Neuronal stem cell (in vitro differentiated cells): ENCODE measurements at regions not wholly inside any gene's neighbourhood (a gene's known extent, or its start where the extent isn't known, plus 50 kb on each side); places are given as distances from the start of the nearest gene placed in this dataset.

ENCODE experiments used
- DNase-seq: peaks from one replicate; pipeline ENCODE4 v3.0.0-alpha.2; 2013; ENCODE audit warnings: low spot score
- H2AFZ ChIP-seq: one replicate; pipeline ENCODE4 v1.6.1; 2013; ENCODE audit warnings: mild to moderate bottlenecking, low read length, inconsistent platforms
- H2AK5ac ChIP-seq: 2 replicates; pipeline ENCODE4 v1.6.1; 2013; ENCODE audit warnings: low read depth, mild to moderate bottlenecking, inconsistent platforms, low read length, moderate library complexity, mixed read lengths
- H2BK120ac ChIP-seq: 2 replicates; pipeline ENCODE4 v1.6.1; 2013; ENCODE audit warnings: low read depth, mild to moderate bottlenecking, inconsistent platforms, low read length, moderate library complexity, mixed read lengths
- H2BK12ac ChIP-seq: one replicate; pipeline ENCODE4 v1.6.1; 2013; ENCODE audit warnings: low read length, inconsistent platforms
- H2BK15ac ChIP-seq: 2 replicates; pipeline ENCODE4 v1.6.1; 2013; ENCODE audit warnings: mild to moderate bottlenecking, low read length, inconsistent platforms, mixed read lengths
- H2BK5ac ChIP-seq: one replicate; pipeline ENCODE4 v1.6.1; 2013; ENCODE audit warnings: inconsistent platforms, mild to moderate bottlenecking, low read length, moderate library complexity
- H3K14ac ChIP-seq: one replicate; pipeline ENCODE4 v1.6.1; 2013; ENCODE audit warnings: low read length, inconsistent platforms
- H3K18ac ChIP-seq: 2 replicates; pipeline ENCODE4 v1.6.1; 2013; ENCODE audit warnings: low read length, inconsistent platforms
- H3K23ac ChIP-seq: 2 replicates; pipeline ENCODE4 v1.6.1; 2013; ENCODE audit warnings: low read depth, mild to moderate bottlenecking, mixed read lengths, low read length, inconsistent platforms; ENCODE audit not compliant: poor library complexity
- H3K27ac ChIP-seq: replicated peaks from 3 replicates; pipeline ENCODE4 v1.5.1; 2013; ENCODE audit warnings: low read length, inconsistent platforms
- H3K27me3 ChIP-seq, 3 experiments: 2 replicates each; pipeline ENCODE4 v1.6.1; 2013; ENCODE audit warnings: low read length in 3 of 3, mild to moderate bottlenecking in 2 of 3, inconsistent platforms in 1 of 3, low read depth in 1 of 3, mixed read lengths in 1 of 3, moderate library complexity in 1 of 3; ENCODE audit not compliant: control insufficient read depth in 3 of 3, insufficient read depth in 3 of 3
- H3K36me3 ChIP-seq, 2 donors: replicated peaks in 1 of 2; 2 replicates each; pipeline ENCODE4 v1.6.1; 2013; ENCODE audit warnings: low read length in 2 of 2; ENCODE audit not compliant: control insufficient read depth in 2 of 2, insufficient read depth in 2 of 2
- H3K4ac ChIP-seq: 2 replicates; pipeline ENCODE4 v1.6.1; 2013; ENCODE audit warnings: inconsistent platforms, mild to moderate bottlenecking, low read length, moderate library complexity
- H3K4me1 ChIP-seq, 2 donors: 1 replicate in 1 of 2; 2 replicates in 1 of 2; pipeline ENCODE4 v1.6.1; 2013; ENCODE audit warnings: low read length in 2 of 2, low read depth in 1 of 2; ENCODE audit not compliant: control insufficient read depth in 2 of 2, insufficient read depth in 1 of 2
- H3K4me2 ChIP-seq: one replicate; pipeline ENCODE4 v1.6.1; 2013; ENCODE audit warnings: mild to moderate bottlenecking, low read length, inconsistent platforms; ENCODE audit not compliant: insufficient read depth, poor library complexity, severe bottlenecking
- H3K4me3 ChIP-seq, 2 donors: 2 replicates each; pipeline ENCODE4 v1.5.1; 2013; ENCODE audit warnings: low read length in 2 of 2, mild to moderate bottlenecking in 2 of 2, inconsistent platforms in 1 of 2, moderate library complexity in 1 of 2
- H3K79me1 ChIP-seq: one replicate; pipeline ENCODE4 v1.6.1; 2013; ENCODE audit warnings: low read depth, mild to moderate bottlenecking, inconsistent platforms, low read length, moderate library complexity
- H3K9ac ChIP-seq: one replicate; pipeline ENCODE4 v1.6.1; 2013; ENCODE audit warnings: mild to moderate bottlenecking, low read depth, low read length, inconsistent platforms; ENCODE audit not compliant: poor library complexity
- H3K9me3 ChIP-seq, 2 donors: replicated peaks in 1 of 2; 2 replicates each; pipeline versions ENCODE3 to v1.6.1; 2013; ENCODE audit warnings: low read length in 2 of 2, mild to moderate bottlenecking in 2 of 2, inconsistent platforms in 1 of 2, low read depth in 1 of 2, mixed read lengths in 1 of 2, moderate library complexity in 1 of 2; ENCODE audit not compliant: control insufficient read depth in 2 of 2, insufficient read depth in 1 of 2
- H4K8ac ChIP-seq: one replicate; pipeline ENCODE4 v1.6.1; 2013; ENCODE audit warnings: low read depth, mild to moderate bottlenecking, inconsistent platforms, low read length, moderate library complexity
- H4K91ac ChIP-seq: one replicate; pipeline ENCODE4 v1.6.1; 2013; ENCODE audit warnings: low read length, low read depth, mild to moderate bottlenecking, inconsistent platforms; ENCODE audit not compliant: poor library complexity
- WGBS, 2 donors: extraction: QIAGEN DNeasy Blood & Tissue Kit; methylation state at CpG; one replicate each; pipeline ENCODE4 v1.1.7; 2013; ENCODE audit warnings: missing lambda C conversion rate in 2 of 2, mixed read lengths in 1 of 2; ENCODE audit not compliant: insufficient read length in 2 of 2, insufficient replicate concordance in 1 of 2; ENCODE audit errors: extremely low coverage in 2 of 2; 5-methylcytosine and 5-hydroxymethylcytosine counted together

DNA sequence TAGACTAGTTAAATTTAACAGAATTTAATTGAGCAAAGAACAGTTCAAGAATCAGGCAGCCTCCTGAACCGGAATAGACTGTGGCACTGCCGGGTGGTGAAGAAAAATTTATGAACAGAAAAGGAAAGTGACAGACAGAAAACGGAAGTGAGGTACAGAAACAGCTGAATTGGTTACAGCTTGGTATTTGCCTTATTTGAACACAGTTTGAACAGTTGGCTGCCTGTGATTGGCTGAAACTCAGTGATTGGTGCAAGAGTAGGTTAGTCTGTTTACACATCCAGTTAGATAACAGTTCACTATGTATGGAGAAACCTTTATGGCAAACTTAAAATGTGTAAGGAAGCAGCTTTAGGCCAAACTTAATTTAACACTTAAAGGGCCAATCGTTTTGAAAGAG, 116.0 kb upstream of the CITED2 start:
- Histone ChIP-seq H3K9me3 (no peaks in the 10 kb centered on the region), H2AK5ac (no peak overlapping the region), H3K27ac (no peak overlapping the region), H2BK12ac (no peak overlapping the region), H3K23ac (no peak overlapping the region), H3K4me1 (no peaks in the 10 kb centered on the region), H3K4me3 (no peak overlapping the region), H2BK5ac (no peak overlapping the region), H3K27me3 (no peaks in the 10 kb centered on the region), H2BK120ac (no peak overlapping the region), H3K18ac (no peak overlapping the region), H2BK15ac (no peak overlapping the region), H3K79me1 (no peaks in the 10 kb centered on the region), H3K4ac (no peak overlapping the region), H3K4me2 (no peak overlapping the region), H3K9ac (no peak overlapping the region), H4K8ac (no peak overlapping the region), H3K36me3 (no peaks in the 10 kb centered on the region), H2AFZ (peak overlapping the region; percentile 8), H4K91ac (no peak overlapping the region), H3K14ac (no peak overlapping the region)
- no CpG with 5 or more reads among the region's 4 CpGs for WGBS, 2 donors
- no peak for DNase-seq

- Histone ChIP-seq H3K79me1 (no peaks in the 10 kb centered on the region), H2BK5ac (no peak overlapping the region), H4K8ac (no peak overlapping the region), H2BK12ac (no peak overlapping the region), H3K4ac (no peak overlapping the region), H3K14ac (no peak overlapping the region), H4K91ac (no peak overlapping the region), H2BK120ac (no peak overlapping the region), H3K27ac (no peak overlapping the region), H2BK15ac (no peak overlapping the region), H3K18ac (no peak overlapping the region), H3K4me3 (no peak overlapping the region), H3K23ac (no peak overlapping the region), H3K27me3 (no peaks in the 10 kb centered on the region), H3K36me3 (no peaks in the 10 kb centered on the region), H3K4me1 (peaks cover 3 to 17% of the 10 kb centered on the region in 2 donors), H3K9ac (no peak overlapping the region), H2AK5ac (no peak overlapping the region), H3K4me2 (no peak overlapping the region), H2AFZ (no peak overlapping the region), H3K9me3 (no peaks in the 10 kb centered on the region)
- no peak for DNase-seq
Observed at GRCh38 chr6:139486476-139486799, 112.0 kb upstream of the CITED2 start.

- H2AK5ac ChIP-seq, result no peak overlapping the region
- H4K8ac ChIP-seq, result no peak overlapping the region
- H3K9me3 ChIP-seq, result no peaks in the 10 kb centered on the region
- H3K4me3 ChIP-seq, result no peak overlapping the region
- no peak overlapping the region for H3K9ac ChIP-seq
- no peak overlapping the region for H2BK15ac ChIP-seq
- H3K4me2 ChIP-seq, result no peak overlapping the region
- no peak overlapping the region for H2AFZ ChIP-seq
- no peak overlapping the region for H2BK12ac ChIP-seq
- H3K23ac ChIP-seq, result no peak overlapping the region
- DNase-seq, result no peak
- WGBS, 2 donors, result no CpG with 5 or more reads among the region's 5 CpGs
- no peak overlapping the region for H2BK120ac ChIP-seq
- H3K79me1 ChIP-seq, result no peaks in the 10 kb centered on the region
- H3K4ac ChIP-seq, result no peak overlapping the region
- H3K14ac ChIP-seq, result no peak overlapping the region
- H3K27ac ChIP-seq, result no peak overlapping the region
- H3K36me3 ChIP-seq, result no peaks in the 10 kb centered on the region
- H3K4me1 ChIP-seq, result peaks cover 5 to 19% of the 10 kb centered on the region in 2 donors
- no peak overlapping the region for H3K18ac ChIP-seq
- H3K27me3 ChIP-seq, result no peaks in the 10 kb centered on the region
- H2BK5ac ChIP-seq, result no peak overlapping the region
- H4K91ac ChIP-seq, result no peak overlapping the region
Observed at GRCh38 chr6:139485742-139486475, 111.5 kb upstream of the CITED2 start.

GRCh38 chr6:139485185-139485584, 110.7 kb upstream of the CITED2 start:
- no peak for DNase-seq
- peaks cover 11 to 26% of the 10 kb centered on the region in 2 donors for H3K4me1 ChIP-seq
- H3K4ac ChIP-seq, result no peak overlapping the region
- H2BK5ac ChIP-seq, result no peak overlapping the region
- H2BK120ac ChIP-seq, result no peak overlapping the region
- H3K14ac ChIP-seq, result no peak overlapping the region
- no peak overlapping the region for H3K4me3 ChIP-seq
- H3K9ac ChIP-seq, result no peak overlapping the region
- H2AFZ ChIP-seq, result no peak overlapping the region
- H3K79me1 ChIP-seq, result no peaks in the 10 kb centered on the region
- H3K27me3 ChIP-seq, result no peaks in the 10 kb centered on the region
- H2BK15ac ChIP-seq, result no peak overlapping the region
- H3K18ac ChIP-seq, result no peak overlapping the region
- H4K91ac ChIP-seq, result no peak overlapping the region
- no peaks in the 10 kb centered on the region for H3K36me3 ChIP-seq
- H3K9me3 ChIP-seq, result no peaks in the 10 kb centered on the region
- no peak overlapping the region for H2AK5ac ChIP-seq
- H3K23ac ChIP-seq, result no peak overlapping the region
- H3K4me2 ChIP-seq, result no peak overlapping the region
- no CpG with 5 or more reads among the region's 2 CpGs for WGBS, 2 donors
- H4K8ac ChIP-seq, result no peak overlapping the region
- no peak overlapping the region for H3K27ac ChIP-seq
- H2BK12ac ChIP-seq, result no peak overlapping the region
